NCI-H524 treated with DMSO at 0.1 percent for 48 hours (cell line): ENCODE measurements at regions not wholly inside any gene's neighbourhood (a gene's known extent, or its start where the extent isn't known, plus 50 kb on each side); places are given as distances from the start of the nearest gene placed in this dataset.

Source experiments
- DNase-seq: peaks from one replicate; lab custom pipeline; 2025; lab: John Stamatoyannopoulos, UW

- no peak for DNase-seq
Observed at GRCh38 chr10:36224431-36224985, 582.4 kb upstream of the FZD8 start.

GRCh38 chr10:36221101-36221500 lies 579.0 kb upstream of the FZD8 start:
- no peak for DNase-seq

GRCh38 chr10:36220151-36220550 lies 578.1 kb upstream of the FZD8 start:
- no peak for DNase-seq

GRCh38 chr10:36211856-36212255 lies 569.8 kb upstream of the FZD8 start:
- DNase-seq, result no peak

- no peak for DNase-seq
Observed at GRCh38 chr10:36209480-36209879, 567.4 kb upstream of the FZD8 start.

GRCh38 chr10:36202881-36203280 lies 560.8 kb upstream of the FZD8 start:
- DNase-seq, result no peak

GRCh38 chr10:36200577-36200976 lies 558.5 kb upstream of the FZD8 start:
- no peak for DNase-seq

- no peak for DNase-seq
Observed at GRCh38 chr10:36198322-36198721, 556.2 kb upstream of the FZD8 start.

GRCh38 chr10:36195364-36195763 lies 553.3 kb upstream of the FZD8 start:
- DNase-seq, result no peak

GRCh38 chr10:36194276-36194675 lies 552.2 kb upstream of the FZD8 start:
- DNase-seq, result no peak

GRCh38 chr10:36191009-36191408 lies 548.9 kb upstream of the FZD8 start:
- DNase-seq, result no peak

GRCh38 chr10:36188461-36188860 lies 546.4 kb upstream of the FZD8 start:
- DNase-seq, result no peak

GRCh38 chr10:36188080-36188453 lies 546.0 kb upstream of the FZD8 start:
- DNase-seq, result no peak

- no peak for DNase-seq
Observed at GRCh38 chr10:36187380-36188079, 545.4 kb upstream of the FZD8 start.

GRCh38 chr10:36185097-36185496 lies 543.0 kb upstream of the FZD8 start:
- no peak for DNase-seq

- DNase-seq, result no peak
Observed at GRCh38 chr10:36183726-36184125, 541.6 kb upstream of the FZD8 start.

- no peak for DNase-seq
Observed at GRCh38 chr10:36183056-36183455, 541.0 kb upstream of the FZD8 start.

- DNase-seq, result no peak
Observed at GRCh38 chr10:36182606-36183005, 540.5 kb upstream of the FZD8 start.

GRCh38 chr10:36182179-36182566 lies 540.1 kb upstream of the FZD8 start:
- DNase-seq, result no peak

GRCh38 chr10:36181426-36182178 lies 539.5 kb upstream of the FZD8 start:
- DNase-seq, result no peak

GRCh38 chr10:36178616-36179015 lies 536.5 kb upstream of the FZD8 start:
- DNase-seq, result no peak

- no peak for DNase-seq
Observed at GRCh38 chr10:36177071-36177470, 535.0 kb upstream of the FZD8 start.

GRCh38 chr10:36175954-36176353 lies 533.9 kb upstream of the FZD8 start:
- no peak for DNase-seq
